ENCODE measurements at regions not wholly inside any gene's neighbourhood (a gene's known extent, or its start where the extent isn't known, plus 50 kb on each side); places are given as distances from the start of the nearest gene placed in this dataset.
A peak's percentile ranks its signal among the peaks of the same experiment; 100 is the strongest.

GRCh38 chr1:209150114-209150513, 433.4 kb upstream of the CAMK1G start:
- H3K9me2 ChIP-seq (ENCODE audit: insufficient read depth) = no peaks in the 10 kb centered on the region
- no peak overlapping the region for H3K4me2 ChIP-seq (ENCODE audit: unreplicated experiment)
- H3K9me3 ChIP-seq (ENCODE audit: low read depth) = no peaks in the 10 kb centered on the region
- no peak overlapping the region for H3K9ac ChIP-seq
- no peaks in the 10 kb centered on the region for H3K27me3 ChIP-seq (replicated peaks; ENCODE audit: insufficient read depth)
- no peaks in the 10 kb centered on the region for H3K4me1 ChIP-seq (ENCODE audit: insufficient read depth)
- 1 to 4% methylated on average over 3 of the region's 3 CpGs for whole genome bisulfite sequencing, 2 experiments (ENCODE audit: low coverage in 1 of 2, low lambda C conversion rate in 2 of 2, missing lambda C conversion rate in 2 of 2)
- in situ Hi-C loops (cut with MboI) = no loop called here
- no peaks in the 10 kb centered on the region for H3K36me3 ChIP-seq (ENCODE audit: low read depth)
- H3K4me3 ChIP-seq = no peak overlapping the region
- no peaks in the 10 kb centered on the region for H4K20me1 ChIP-seq (ENCODE audit: insufficient read depth)
- no peaks in the 10 kb centered on the region for H3K79me2 ChIP-seq (ENCODE audit: insufficient read depth)
- DNase-seq = peak; percentile 49
- H2AFZ ChIP-seq = no peak overlapping the region
- no peaks in the 10 kb centered on the region for H3F3A ChIP-seq (ENCODE audit: insufficient read depth)
- no peak for TF ChIP-seq EZH2 (IDR thresholded peaks at IDR 0.05; ENCODE audit: insufficient read depth, poor library complexity, severe bottlenecking)
- no peak for TF ChIP-seq EZH2phosphoT487 (IDR thresholded peaks at IDR 0.05; ENCODE audit: insufficient read depth, low read depth)
- no peak overlapping the region for H3K27ac ChIP-seq

GRCh38 chr1:209153411-209153810, 430.1 kb upstream of the CAMK1G start:
- H3K27me3 ChIP-seq (replicated peaks; ENCODE audit: insufficient read depth) = no peaks in the 10 kb centered on the region
- no peak overlapping the region for H2AFZ ChIP-seq
- no peak overlapping the region for H3K4me3 ChIP-seq
- no peak overlapping the region for H3K4me2 ChIP-seq (ENCODE audit: unreplicated experiment)
- TF ChIP-seq EZH2 (IDR thresholded peaks at IDR 0.05; ENCODE audit: insufficient read depth, poor library complexity, severe bottlenecking) = no peak
- TF ChIP-seq EZH2phosphoT487 (IDR thresholded peaks at IDR 0.05; ENCODE audit: insufficient read depth, low read depth) = no peak
- no peaks in the 10 kb centered on the region for H3F3A ChIP-seq (ENCODE audit: insufficient read depth)
- H3K4me1 ChIP-seq (ENCODE audit: insufficient read depth) = no peaks in the 10 kb centered on the region
- H3K36me3 ChIP-seq (ENCODE audit: low read depth) = no peaks in the 10 kb centered on the region
- no peak overlapping the region for H3K27ac ChIP-seq
- WGBS, 2 experiments (ENCODE audit: low coverage in 1 of 2, low lambda C conversion rate in 2 of 2, missing lambda C conversion rate in 2 of 2) = 4 to 8% methylated on average over 1 of the region's 1 CpG
- in situ Hi-C loops (cut with MboI) = no loop called here
- no peaks in the 10 kb centered on the region for H4K20me1 ChIP-seq (ENCODE audit: insufficient read depth)
- H3K79me2 ChIP-seq (ENCODE audit: insufficient read depth) = no peaks in the 10 kb centered on the region
- H3K9me3 ChIP-seq (ENCODE audit: low read depth) = no peaks in the 10 kb centered on the region
- no peaks in the 10 kb centered on the region for H3K9me2 ChIP-seq (ENCODE audit: insufficient read depth)
- no peak for DNase-seq
- no peak overlapping the region for H3K9ac ChIP-seq

- no peaks in the 10 kb centered on the region for H3K79me2 ChIP-seq (ENCODE audit: insufficient read depth)
- no peaks in the 10 kb centered on the region for H3K4me1 ChIP-seq (ENCODE audit: insufficient read depth)
- H3K4me2 ChIP-seq (ENCODE audit: unreplicated experiment) = no peak overlapping the region
- H3K36me3 ChIP-seq (ENCODE audit: low read depth) = no peaks in the 10 kb centered on the region
- no peak for DNase-seq
- H3K9me3 ChIP-seq (ENCODE audit: low read depth) = no peaks in the 10 kb centered on the region
- H3K4me3 ChIP-seq = no peak overlapping the region
- in situ Hi-C loops (cut with MboI) = no loop called here
- H3K9ac ChIP-seq = no peak overlapping the region
- TF ChIP-seq EZH2phosphoT487 (IDR thresholded peaks at IDR 0.05; ENCODE audit: insufficient read depth, low read depth) (no peak), EZH2 (IDR thresholded peaks at IDR 0.05; ENCODE audit: insufficient read depth, poor library complexity, severe bottlenecking) (no peak)
- no peaks in the 10 kb centered on the region for H4K20me1 ChIP-seq (ENCODE audit: insufficient read depth)
- H3K27me3 ChIP-seq (replicated peaks; ENCODE audit: insufficient read depth) = no peaks in the 10 kb centered on the region
- H2AFZ ChIP-seq = no peak overlapping the region
- no peak overlapping the region for H3K27ac ChIP-seq
- 0% methylated on average over 1 of the region's 1 CpG for WGBS, 2 experiments (ENCODE audit: low coverage in 1 of 2, low lambda C conversion rate in 2 of 2, missing lambda C conversion rate in 2 of 2)
- H3F3A ChIP-seq (ENCODE audit: insufficient read depth) = no peaks in the 10 kb centered on the region
- H3K9me2 ChIP-seq (ENCODE audit: insufficient read depth) = no peaks in the 10 kb centered on the region
Observed at GRCh38 chr1:209154912-209155311, 428.6 kb upstream of the CAMK1G start.

GRCh38 chr1:209155546-209155945, 428.0 kb upstream of the CAMK1G start:
- Histone ChIP-seq H3K9me3 (ENCODE audit: low read depth) (no peaks in the 10 kb centered on the region), H3K9me2 (ENCODE audit: insufficient read depth) (no peaks in the 10 kb centered on the region), H3K79me2 (ENCODE audit: insufficient read depth) (no peaks in the 10 kb centered on the region), H3K36me3 (ENCODE audit: low read depth) (no peaks in the 10 kb centered on the region), H2AFZ (no peak overlapping the region), H3K4me3 (no peak overlapping the region), H3K9ac (no peak overlapping the region), H3K4me1 (ENCODE audit: insufficient read depth) (no peaks in the 10 kb centered on the region), H3K27ac (no peak overlapping the region), H4K20me1 (ENCODE audit: insufficient read depth) (no peaks in the 10 kb centered on the region), H3K4me2 (ENCODE audit: unreplicated experiment) (no peak overlapping the region), H3K27me3 (replicated peaks; ENCODE audit: insufficient read depth) (no peaks in the 10 kb centered on the region), H3F3A (ENCODE audit: insufficient read depth) (no peaks in the 10 kb centered on the region)
- WGBS, 2 experiments (ENCODE audit: low coverage in 1 of 2, low lambda C conversion rate in 2 of 2, missing lambda C conversion rate in 2 of 2) = 23 to 28% methylated on average over 3 of the region's 3 CpGs
- DNase-seq = no peak
- in situ Hi-C loops (cut with MboI) = no loop called here
- no peak for TF ChIP-seq EZH2phosphoT487 (IDR thresholded peaks at IDR 0.05; ENCODE audit: insufficient read depth, low read depth)
- no peak for TF ChIP-seq EZH2 (IDR thresholded peaks at IDR 0.05; ENCODE audit: insufficient read depth, poor library complexity, severe bottlenecking)

- Histone ChIP-seq H3K4me3 (no peak overlapping the region), H3K79me2 (ENCODE audit: insufficient read depth) (no peaks in the 10 kb centered on the region), H3K9me3 (ENCODE audit: low read depth) (no peaks in the 10 kb centered on the region), H3K4me2 (ENCODE audit: unreplicated experiment) (no peak overlapping the region), H3K4me1 (ENCODE audit: insufficient read depth) (no peaks in the 10 kb centered on the region), H2AFZ (no peak overlapping the region), H3K36me3 (ENCODE audit: low read depth) (no peaks in the 10 kb centered on the region), H3K27ac (no peak overlapping the region), H3K9me2 (ENCODE audit: insufficient read depth) (no peaks in the 10 kb centered on the region), H3K27me3 (replicated peaks; ENCODE audit: insufficient read depth) (no peaks in the 10 kb centered on the region), H4K20me1 (ENCODE audit: insufficient read depth) (no peaks in the 10 kb centered on the region), H3F3A (ENCODE audit: insufficient read depth) (no peaks in the 10 kb centered on the region), H3K9ac (no peak overlapping the region)
- DNase-seq = no peak
- in situ Hi-C loops (cut with MboI) = no loop called here
- TF ChIP-seq EZH2phosphoT487 (IDR thresholded peaks at IDR 0.05; ENCODE audit: insufficient read depth, low read depth) (no peak), EZH2 (IDR thresholded peaks at IDR 0.05; ENCODE audit: insufficient read depth, poor library complexity, severe bottlenecking) (no peak)
- 31 to 33% methylated on average over 4 of the region's 4 CpGs for WGBS, 2 experiments (ENCODE audit: low coverage in 1 of 2, low lambda C conversion rate in 2 of 2, missing lambda C conversion rate in 2 of 2)
Observed at GRCh38 chr1:209156991-209157390, 426.5 kb upstream of the CAMK1G start.
